Thyroid gland (tissue), 4 donors: ENCODE measurements at regions not wholly inside any gene's neighbourhood (a gene's known extent, or its start where the extent isn't known, plus 50 kb on each side); places are given as distances from the start of the nearest gene placed in this dataset.

Experiments used
- DNase-seq, 2 donors: peaks; one replicate each; pipeline ENCODE4 v3.0.0-alpha.2; 2019
- H3K27ac ChIP-seq, 3 donors: fragments of 200-600 bp; sonication (generic); 1 replicate in 2 of 3; 2 replicates in 1 of 3; pipeline ENCODE4 v1.5.1; 2016 to 2019; ENCODE audit warnings: mild to moderate bottlenecking in 1 of 3, moderate library complexity in 1 of 3
- H3K27me3 ChIP-seq: fragments of 200-600 bp; sonication (generic); one replicate; pipeline ENCODE4 v1.5.1; 2019
- H3K36me3 ChIP-seq, 2 donors: fragments of 200-600 bp; sonication (generic); one replicate each; pipeline ENCODE4 v1.5.1; 2016 to 2019
- H3K4me1 ChIP-seq, 2 donors: fragments of 200-600 bp; sonication (generic); one replicate each; pipeline ENCODE4 v1.5.1; 2017 to 2019
- H3K4me3 ChIP-seq, 3 donors: fragments of 200-600 bp; sonication (generic); replicated peaks in 1 of 3; 1 replicate in 2 of 3; 2 replicates in 1 of 3; pipeline ENCODE4 v1.5.1; 2016; ENCODE audit warnings: mild to moderate bottlenecking in 1 of 3
- H3K9me3 ChIP-seq: fragments of 200-600 bp; sonication (generic); one replicate; pipeline ENCODE4 v1.5.1; 2017
- CTCF ChIP-seq, 6 experiments: fragments of 200-600 bp in 3 of 6; fragments of 450-650 bp in 3 of 6; sonication (generic) in 3 of 6; IDR thresholded peaks; one replicate each; pipeline ENCODE4 v1.5.1; 2016 to 2019; ENCODE audit warnings: antibody characterized with exemption in 6 of 6, mild to moderate bottlenecking in 2 of 6, inconsistent platforms in 1 of 6, moderate library complexity in 1 of 6
- POLR2A ChIP-seq, 2 donors: fragments of 450-650 bp; IDR thresholded peaks; one replicate each; pipeline ENCODE4 v1.6.1; 2017; ENCODE audit warnings: antibody characterized with exemption in 2 of 2, mild to moderate bottlenecking in 2 of 2, moderate library complexity in 1 of 2
- WGBS, 2 donors: methylation state at CpG; one replicate each; pipeline ENCODE4 v1.1.5; 2017; 5-methylcytosine and 5-hydroxymethylcytosine counted together
- intact Hi-C: fragments of 100-400 bp; cut with DNase I; formaldehyde crosslinking; loops from one replicate; pipeline ENCODE4 v1.15.1; 2023

GRCh38 chr1:58152697-58153096 is 393.8 kb downstream of the OMA1 start:
- DNase-seq, result no peak
- no peak for TF ChIP-seq POLR2A (IDR thresholded peaks at IDR 0.05)
- no peak for TF ChIP-seq CTCF (IDR thresholded peaks at IDR 0.05)
- Histone ChIP-seq H3K36me3 (no peaks in the 10 kb centered on the region), H3K4me3 (no peak overlapping the region), H3K27ac (no peak overlapping the region), H3K4me1 (no peaks in the 10 kb centered on the region), H3K27me3 (no peaks in the 10 kb centered on the region), H3K9me3 (no peaks in the 10 kb centered on the region)
- intact Hi-C loops, result no loop called here
- WGBS, 2 donors, result 79 to 84% methylated on average over 3 of the region's 3 CpGs

- 77 to 79% methylated on average over 6 of the region's 6 CpGs for WGBS, 2 donors
- intact Hi-C loops, result no loop called here
These were observed 397.2 kb downstream of the OMA1 start for GRCh38 chr1:58149271-58149812.

GRCh38 chr1:58144698-58145270 is 401.7 kb downstream of the OMA1 start:
- WGBS, 2 donors, result 90 to 93% methylated on average over 5 of the region's 5 CpGs
- H3K9me3 ChIP-seq, result no peaks in the 10 kb centered on the region
- intact Hi-C loops, result no loop called here
- TF ChIP-seq CTCF (IDR thresholded peaks at IDR 0.05) (no peak), POLR2A (IDR thresholded peaks at IDR 0.05) (no peak)
- H3K27ac ChIP-seq, result no peak overlapping the region
- H3K36me3 ChIP-seq, result no peaks in the 10 kb centered on the region
- H3K27me3 ChIP-seq, result no peaks in the 10 kb centered on the region
- no peak for DNase-seq
- no peak overlapping the region for H3K4me3 ChIP-seq
- H3K4me1 ChIP-seq, result no peaks in the 10 kb centered on the region

More at GRCh38 chr1:58149271-58149812, 397.2 kb downstream of the OMA1 start:
- Histone ChIP-seq H3K36me3 (no peaks in the 10 kb centered on the region), H3K4me1 (no peaks in the 10 kb centered on the region), H3K27me3 (no peaks in the 10 kb centered on the region), H3K9me3 (no peaks in the 10 kb centered on the region), H3K4me3 (no peak overlapping the region), H3K27ac (no peak overlapping the region)
- TF ChIP-seq POLR2A (IDR thresholded peaks at IDR 0.05) (no peak), CTCF (IDR thresholded peaks at IDR 0.05) (no peak)
- no peak for DNase-seq

GRCh38 chr1:58143972-58144697 is 402.4 kb downstream of the OMA1 start:
- TF ChIP-seq POLR2A (IDR thresholded peaks at IDR 0.05) (no peak), CTCF (IDR thresholded peaks at IDR 0.05) (no peak)
- Histone ChIP-seq H3K4me3 (no peak overlapping the region), H3K9me3 (no peaks in the 10 kb centered on the region), H3K36me3 (no peaks in the 10 kb centered on the region), H3K4me1 (no peaks in the 10 kb centered on the region), H3K27me3 (no peaks in the 10 kb centered on the region), H3K27ac (no peak overlapping the region)
- intact Hi-C loops, result no loop called here
- no peak for DNase-seq
- WGBS, 2 donors, result 67 to 70% methylated on average over 4 of the region's 4 CpGs

- TF ChIP-seq POLR2A (IDR thresholded peaks at IDR 0.05), result no peak
- TF ChIP-seq CTCF (IDR thresholded peaks at IDR 0.05), result no peak
- intact Hi-C loops, result no loop called here
- Histone ChIP-seq H3K27ac (no peak overlapping the region), H3K36me3 (no peaks in the 10 kb centered on the region), H3K27me3 (no peaks in the 10 kb centered on the region), H3K4me1 (no peaks in the 10 kb centered on the region), H3K9me3 (no peaks in the 10 kb centered on the region), H3K4me3 (no peak overlapping the region)
- WGBS, 2 donors, result 44 to 45% methylated on average over 2 of the region's 2 CpGs
- DNase-seq, result no peak
These were observed 410.1 kb downstream of the OMA1 start for GRCh38 chr1:58136387-58136786.
